HL-60/S4 treated with retinoic acid at 250 ng/mL for 4 days and 3 days (cell line): ENCODE measurements at regions not wholly inside any gene's neighbourhood (a gene's known extent, or its start where the extent isn't known, plus 50 kb on each side); places are given as distances from the start of the nearest gene placed in this dataset.

Experiments
- in situ Hi-C: fragments of 300-500 bp; cut with MboI; formaldehyde crosslinking; loops from 2 replicates; pipeline ENCODE4 v1.7.0; 2022; ENCODE audit warnings: low sequenced_read_pairs

GRCh38 chr14:65345266-65345665 lies 67.3 kb upstream of the FUT8 start:
- in situ Hi-C loops, result no loop called here

DNA sequence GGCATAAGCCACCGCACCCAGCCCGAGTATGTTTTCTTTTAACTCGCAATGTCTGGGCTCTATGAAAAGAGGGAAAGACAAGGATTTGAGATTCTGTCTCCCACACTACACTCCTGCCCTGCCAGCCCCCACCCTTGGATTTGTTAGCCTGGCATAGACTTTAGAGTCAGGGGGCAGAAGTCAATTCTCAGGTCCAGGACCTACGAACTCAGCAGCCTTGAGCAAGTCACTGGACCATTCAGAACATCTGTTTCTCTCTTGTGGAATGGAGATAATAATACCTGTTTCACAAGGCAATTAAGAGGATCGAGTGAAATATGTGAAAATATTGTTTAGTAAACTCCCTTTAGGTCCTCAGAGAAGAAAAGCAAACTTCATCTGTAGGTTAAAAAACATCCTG lies 66.1 kb upstream of the FUT8 start:
- in situ Hi-C loops, result no loop called here

- in situ Hi-C loops, result no loop called here
Measured at GRCh38 chr14:65346895-65347294, 65.6 kb upstream of the FUT8 start.

DNA sequence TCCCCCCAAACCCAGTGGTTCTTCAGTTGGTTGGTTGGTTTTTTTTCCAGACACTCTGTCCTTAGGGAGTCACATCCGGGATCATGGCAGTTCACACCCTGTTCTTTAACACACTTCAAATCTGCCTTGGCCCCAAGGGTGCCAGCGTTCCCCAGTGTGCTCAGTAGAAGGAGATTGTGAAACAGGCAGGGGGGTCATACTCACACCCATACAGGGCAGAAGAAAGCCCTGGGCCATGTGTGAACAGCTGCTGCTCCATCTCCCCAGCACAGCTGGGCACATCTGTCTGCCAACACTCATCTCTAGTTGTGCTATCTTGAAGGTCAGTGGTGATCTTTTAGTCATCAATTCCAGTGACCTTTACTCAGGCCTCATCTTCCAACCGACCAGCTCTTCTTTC lies 64.4 kb upstream of the FUT8 start:
- in situ Hi-C loops, result no loop called here

DNA sequence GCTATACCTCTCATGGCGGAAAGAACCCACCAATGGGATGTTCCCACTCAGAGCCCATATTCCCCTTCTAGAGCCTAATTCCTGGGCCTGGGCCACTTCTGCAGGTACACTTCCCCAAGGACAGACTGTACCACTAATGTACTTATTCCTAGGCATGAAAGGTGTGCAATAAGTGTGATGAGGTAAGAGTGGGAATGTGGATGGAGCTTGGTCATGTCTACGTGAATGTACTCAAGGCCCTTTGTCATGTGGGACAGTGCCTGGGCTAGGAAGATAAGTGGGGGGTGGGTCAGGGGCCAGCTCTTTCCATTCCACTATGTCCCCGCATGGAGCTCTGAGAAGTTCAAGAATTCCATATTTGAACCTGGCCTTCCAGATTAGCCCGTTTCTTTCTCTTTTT lies 63.4 kb upstream of the FUT8 start:
- in situ Hi-C loops, result no loop called here

DNA sequence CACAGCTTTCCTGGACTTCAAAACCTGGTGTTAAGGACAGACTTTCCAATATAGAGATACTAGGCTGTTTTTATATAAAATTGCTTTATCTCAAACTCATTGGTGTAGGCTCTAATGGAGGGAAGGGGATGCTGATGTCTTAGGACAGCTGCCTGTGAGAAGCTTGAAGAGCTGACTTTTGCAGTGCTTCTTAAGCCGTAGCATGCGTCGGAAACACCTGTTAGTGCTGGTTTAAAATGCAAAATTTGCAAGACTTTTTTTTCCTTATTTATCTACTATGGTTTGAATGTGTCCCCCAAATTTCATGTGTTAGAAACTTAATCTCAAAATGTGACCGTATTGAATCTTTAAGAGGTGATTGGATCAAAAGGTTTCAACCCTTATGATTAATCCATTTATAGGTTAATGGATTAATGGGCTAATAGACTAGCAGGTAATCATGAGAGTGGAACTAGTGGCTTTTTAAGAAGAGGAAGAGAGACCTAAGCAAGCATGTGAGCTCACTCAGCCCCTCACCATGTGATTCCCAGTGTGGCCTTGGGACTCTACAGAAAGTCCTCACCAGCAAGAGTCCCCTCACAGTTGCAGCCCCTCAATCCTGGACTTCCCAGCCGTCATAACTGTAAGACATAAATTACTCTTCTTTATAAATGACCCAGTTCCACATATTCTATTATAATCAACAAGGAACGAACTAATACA lies 60.9 kb upstream of the FUT8 start:
- in situ Hi-C loops, result no loop called here

GRCh38 chr14:65352964-65353530 lies 59.5 kb upstream of the FUT8 start:
- in situ Hi-C loops, result no loop called here

DNA sequence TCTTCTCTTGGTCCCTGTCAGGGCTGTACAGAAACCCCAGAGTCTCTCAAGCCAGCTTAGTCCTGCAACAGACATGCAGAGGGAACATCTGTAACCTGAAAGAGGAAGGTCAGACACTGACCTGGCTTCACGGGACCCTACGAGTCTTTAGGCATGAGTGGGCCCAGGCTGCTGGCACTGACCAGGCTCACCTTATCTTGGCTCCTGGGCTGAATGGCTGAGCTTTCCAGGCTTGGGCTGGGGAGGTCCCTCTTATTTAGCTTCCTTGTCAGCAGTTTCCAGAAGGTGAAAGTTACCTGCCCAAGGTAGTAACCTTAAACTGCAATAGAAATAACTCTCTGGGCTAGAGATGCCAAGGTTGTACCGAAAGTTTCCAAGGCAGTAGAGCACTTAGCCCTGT lies 58.4 kb upstream of the FUT8 start:
- in situ Hi-C loops, result no loop called here

- in situ Hi-C loops, result no loop called here
Measured at GRCh38 chr14:65354715-65355114, 57.8 kb upstream of the FUT8 start.

- in situ Hi-C loops, result no loop called here
Measured at GRCh38 chr14:65356327-65356836, 56.1 kb upstream of the FUT8 start.

- in situ Hi-C loops, result no loop called here
Measured at GRCh38 chr14:65357113-65357512, 55.4 kb upstream of the FUT8 start.

- in situ Hi-C loops, result no loop called here
Measured at GRCh38 chr14:65357689-65358088, 54.8 kb upstream of the FUT8 start.

GRCh38 chr14:65359503-65359902 lies 53.0 kb upstream of the FUT8 start:
- in situ Hi-C loops, result no loop called here

DNA sequence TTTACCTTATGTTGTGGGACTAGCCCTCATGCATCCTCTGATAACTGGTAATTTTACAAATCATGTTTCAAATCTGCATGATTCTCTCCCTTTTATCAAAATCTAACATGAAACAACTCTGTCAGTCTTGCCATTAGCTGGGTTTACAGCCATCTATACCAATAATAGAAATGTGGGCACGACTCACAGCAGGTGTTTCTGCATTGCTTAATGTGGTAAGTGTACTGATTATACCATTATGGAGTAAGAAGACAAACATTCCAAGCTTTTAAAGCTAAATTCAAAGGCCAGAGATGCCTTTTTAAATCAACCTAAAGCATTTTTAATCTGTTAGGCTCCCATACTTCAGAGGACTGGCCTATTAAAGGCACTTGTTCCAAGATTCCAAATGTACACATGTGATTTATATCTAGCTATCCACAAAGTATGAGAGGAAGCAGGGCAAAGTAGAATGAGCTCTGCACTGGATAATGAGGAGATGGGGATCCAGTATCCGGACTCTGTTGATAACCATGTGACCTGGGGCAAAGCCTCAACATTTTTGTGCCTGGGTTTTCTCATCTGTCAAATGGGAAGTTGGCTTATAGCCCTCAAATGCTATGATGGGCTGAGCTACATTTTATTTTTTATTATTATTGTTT lies 52.3 kb upstream of the FUT8 start:
- in situ Hi-C loops, result no loop called here

GRCh38 chr14:65361920-65362319 lies 50.6 kb upstream of the FUT8 start:
- in situ Hi-C loops, result no loop called here
